GM23338 (cell line): ENCODE measurements at regions not wholly inside any gene's neighbourhood (a gene's known extent, or its start where the extent isn't known, plus 50 kb on each side); places are given as distances from the start of the nearest gene placed in this dataset.

Experiments used
- ATAC-seq: fragments of 200-7000 bp; cut with Tn5 transposase; 3 replicates; pipeline ENCODE4 v1.9.1; 2020
- DNase-seq: peaks from one replicate; pipeline ENCODE4 v3.0.0-alpha.2; 2015; ENCODE audit warnings: low spot score
- H2AFZ ChIP-seq: fragments of 200-600 bp; sonication (generic); 2 replicates; pipeline ENCODE4 v1.8.0; 2016; ENCODE audit warnings: antibody characterized with exemption, mild to moderate bottlenecking, moderate library complexity
- H3F3A ChIP-seq: fragments of 200-600 bp; sonication (generic); replicated peaks from 2 replicates; pipeline ENCODE4 v1.8.0; 2017; ENCODE audit warnings: antibody characterized with exemption, mixed run types, low read depth
- H3K27ac ChIP-seq: fragments of 200-600 bp; sonication (generic); 2 replicates; pipeline ENCODE4 v1.6.1; 2016; ENCODE audit warnings: low read depth
- H3K27me3 ChIP-seq: fragments of 200-600 bp; sonication (generic); 2 replicates; pipeline ENCODE4 v1.8.0; 2016; ENCODE audit warnings: mild to moderate bottlenecking, mixed run types, moderate library complexity; ENCODE audit not compliant: insufficient read depth
- H3K36me3 ChIP-seq: fragments of 200-600 bp; sonication (generic); 2 replicates; pipeline ENCODE4 v1.8.0; 2016; ENCODE audit warnings: mild to moderate bottlenecking; ENCODE audit not compliant: insufficient read depth
- H3K4me1 ChIP-seq: fragments of 200-600 bp; sonication (generic); 2 replicates; pipeline ENCODE4 v1.8.0; 2016; ENCODE audit warnings: mild to moderate bottlenecking, moderate library complexity; ENCODE audit not compliant: insufficient read depth
- H3K4me2 ChIP-seq: fragments of 200-600 bp; sonication (generic); 2 replicates; pipeline ENCODE4 v1.7.1; 2017; ENCODE audit warnings: mixed run types
- H3K4me3 ChIP-seq: fragments of 200-600 bp; sonication (generic); 2 replicates; pipeline ENCODE4 v1.6.1; 2016; ENCODE audit warnings: mixed run types
- H3K79me2 ChIP-seq: fragments of 200-600 bp; sonication (generic); replicated peaks from 2 replicates; pipeline ENCODE4 v1.8.0; 2017; ENCODE audit warnings: mild to moderate bottlenecking; ENCODE audit not compliant: insufficient read depth
- H3K9me2 ChIP-seq: fragments of 200-600 bp; sonication (generic); 2 replicates; pipeline ENCODE4 v1.8.0; 2017; ENCODE audit not compliant: insufficient read depth
- H4K20me1 ChIP-seq: fragments of 200-600 bp; sonication (generic); replicated peaks from 2 replicates; pipeline ENCODE4 v1.8.0; 2017; ENCODE audit warnings: mild to moderate bottlenecking; ENCODE audit not compliant: insufficient read depth
- H3K27ac Mint-ChIP-seq: 2 replicates; pipeline ENCODE4 v1.8.0; 2020; ENCODE audit warnings: inconsistent platforms, mild to moderate bottlenecking, moderate library complexity, mixed read lengths
- H3K27me3 Mint-ChIP-seq: 3 replicates; pipeline ENCODE4 v1.8.0; 2022; ENCODE audit warnings: low read depth, mild to moderate bottlenecking, moderate library complexity, mixed read lengths, inconsistent platforms; ENCODE audit not compliant: insufficient read depth, poor library complexity
- H3K36me3 Mint-ChIP-seq: 3 replicates; pipeline ENCODE4 v1.8.0; 2021; ENCODE audit warnings: low read depth, mild to moderate bottlenecking, inconsistent platforms, moderate library complexity, mixed read lengths
- H3K4me1 Mint-ChIP-seq: 3 replicates; pipeline ENCODE4 v1.8.0; 2020; ENCODE audit warnings: mild to moderate bottlenecking, inconsistent platforms, mixed read lengths
- H3K4me3 Mint-ChIP-seq: 3 replicates; pipeline ENCODE4 v1.8.0; 2021; ENCODE audit warnings: moderate library complexity, mild to moderate bottlenecking, inconsistent platforms, mixed read lengths
- H3K9me3 Mint-ChIP-seq: 3 replicates; pipeline ENCODE4 v1.8.0; 2020; ENCODE audit warnings: moderate library complexity, mild to moderate bottlenecking, inconsistent platforms, mixed read lengths
- CREB1 ChIP-seq: fragments of 250-450 bp; sonication (Bioruptor Pico); IDR thresholded peaks from 2 replicates; pipeline ENCODE4 v1.5.0; 2020; ENCODE audit warnings: low read depth, mild to moderate bottlenecking, moderate library complexity
- ETS1 ChIP-seq: IDR thresholded peaks from 2 replicates; pipeline ENCODE4 v1.6.1; 2016; ENCODE audit warnings: antibody characterized with exemption
- EZH2 ChIP-seq: fragments of 200-600 bp; sonication (generic); IDR thresholded peaks from one replicate; pipeline ENCODE4 v1.8.0; 2017; ENCODE audit warnings: antibody characterized with exemption, mild to moderate bottlenecking, low read depth; ENCODE audit not compliant: unreplicated experiment
- EZH2phosphoT487 ChIP-seq: fragments of 200-600 bp; sonication (generic); IDR thresholded peaks from one replicate; pipeline ENCODE4 v1.8.1; 2018; ENCODE audit warnings: antibody characterized with exemption; ENCODE audit not compliant: unreplicated experiment
- JUNB ChIP-seq: IDR thresholded peaks from one replicate; pipeline ENCODE4 v1.6.1; 2016; ENCODE audit warnings: antibody characterized with exemption; ENCODE audit not compliant: unreplicated experiment
- NANOG ChIP-seq: IDR thresholded peaks from 2 replicates; pipeline ENCODE4 v1.6.1; 2016; ENCODE audit warnings: antibody characterized with exemption, borderline replicate concordance
- POLR2AphosphoS5 ChIP-seq: IDR thresholded peaks from 2 replicates; pipeline ENCODE4 v1.6.1; 2016; ENCODE audit warnings: antibody characterized with exemption, low read depth
- REST ChIP-seq: IDR thresholded peaks from one replicate; pipeline ENCODE4 v1.6.1; 2018; ENCODE audit warnings: antibody characterized with exemption; ENCODE audit not compliant: unreplicated experiment
- STAT1 ChIP-seq: IDR thresholded peaks from one replicate; pipeline ENCODE4 v1.6.1; 2016; ENCODE audit warnings: antibody characterized with exemption; ENCODE audit not compliant: unreplicated experiment
- ZNF114 ChIP-seq: fragments of 250-450 bp; sonication (Bioruptor Pico); IDR thresholded peaks from 2 replicates; pipeline ENCODE4 v1.5.0; 2020; ENCODE audit warnings: mild to moderate bottlenecking, moderate library complexity
- ZNF331 ChIP-seq: fragments of 250-450 bp; sonication (Bioruptor Pico); IDR thresholded peaks from 2 replicates; pipeline ENCODE4 v1.5.0; 2020; ENCODE audit warnings: low read depth, mild to moderate bottlenecking, moderate library complexity
- ZNF462 ChIP-seq: fragments of 250-450 bp; sonication (Bioruptor Pico); IDR thresholded peaks from 2 replicates; pipeline ENCODE4 v1.5.0; 2020; ENCODE audit warnings: mild to moderate bottlenecking, moderate library complexity
- TF ChIP-seq, protein P1 (sequence below), 2 experiments: fragments of 200-600 bp in 1 of 2; sonication (generic) in 1 of 2; conservative IDR thresholded peaks; 2 replicates each; pipeline versions ENCODE4 v1.5.1 to v1.6.1; 2016 to 2017; ENCODE audit warnings: antibody characterized with exemption in 2 of 2, low read depth in 2 of 2, mild to moderate bottlenecking in 2 of 2, moderate library complexity in 1 of 2

- H3K36me3 Mint-ChIP-seq = no peaks in the 10 kb centered on the region
- H2AFZ ChIP-seq = no peak overlapping the region
- no peaks in the 10 kb centered on the region for H4K20me1 ChIP-seq
- no peaks in the 10 kb centered on the region for H3K36me3 ChIP-seq
- no peak overlapping the region for H3K4me3 ChIP-seq
- no peaks in the 10 kb centered on the region for H3K79me2 ChIP-seq
- no peak overlapping the region for H3K4me3 Mint-ChIP-seq
- DNase-seq = no peak
- no peaks in the 10 kb centered on the region; the same call in 1 of the 2 replicates for H3K9me2 ChIP-seq
- H3K9me3 Mint-ChIP-seq = no peaks in the 10 kb centered on the region
- H3K4me2 ChIP-seq = no peak overlapping the region
- no peaks in the 10 kb centered on the region for H3K4me1 Mint-ChIP-seq
- no peak for ATAC-seq
- H3K27ac Mint-ChIP-seq = no peak overlapping the region
- H3K27me3 Mint-ChIP-seq = no peaks in the 10 kb centered on the region
- no peak overlapping the region for H3K27ac ChIP-seq
- H3K27me3 ChIP-seq = no peaks in the 10 kb centered on the region
- no peaks in the 10 kb centered on the region for H3F3A ChIP-seq
- no peaks in the 10 kb centered on the region for H3K4me1 ChIP-seq
- TF ChIP-seq, protein P1, sequence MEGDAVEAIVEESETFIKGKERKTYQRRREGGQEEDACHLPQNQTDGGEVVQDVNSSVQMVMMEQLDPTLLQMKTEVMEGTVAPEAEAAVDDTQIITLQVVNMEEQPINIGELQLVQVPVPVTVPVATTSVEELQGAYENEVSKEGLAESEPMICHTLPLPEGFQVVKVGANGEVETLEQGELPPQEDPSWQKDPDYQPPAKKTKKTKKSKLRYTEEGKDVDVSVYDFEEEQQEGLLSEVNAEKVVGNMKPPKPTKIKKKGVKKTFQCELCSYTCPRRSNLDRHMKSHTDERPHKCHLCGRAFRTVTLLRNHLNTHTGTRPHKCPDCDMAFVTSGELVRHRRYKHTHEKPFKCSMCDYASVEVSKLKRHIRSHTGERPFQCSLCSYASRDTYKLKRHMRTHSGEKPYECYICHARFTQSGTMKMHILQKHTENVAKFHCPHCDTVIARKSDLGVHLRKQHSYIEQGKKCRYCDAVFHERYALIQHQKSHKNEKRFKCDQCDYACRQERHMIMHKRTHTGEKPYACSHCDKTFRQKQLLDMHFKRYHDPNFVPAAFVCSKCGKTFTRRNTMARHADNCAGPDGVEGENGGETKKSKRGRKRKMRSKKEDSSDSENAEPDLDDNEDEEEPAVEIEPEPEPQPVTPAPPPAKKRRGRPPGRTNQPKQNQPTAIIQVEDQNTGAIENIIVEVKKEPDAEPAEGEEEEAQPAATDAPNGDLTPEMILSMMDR (conservative IDR thresholded peaks at IDR 0.05; ENCODE audit: low read depth in 2 of 2) = no peak
- no peak for TF ChIP-seq NANOG
- TF ChIP-seq ZNF331 (CRISPR knock-in tag) = no peak
- no peak for TF ChIP-seq STAT1
- TF ChIP-seq CREB1 = no peak
- TF ChIP-seq POLR2AphosphoS5 = no peak
- no peak for TF ChIP-seq ETS1
- no peak for TF ChIP-seq EZH2
- no peak for TF ChIP-seq REST
- TF ChIP-seq ZNF114 (CRISPR knock-in tag) = no peak
- no peak for TF ChIP-seq ZNF462
- no peak for TF ChIP-seq JUNB
- no peak for TF ChIP-seq EZH2phosphoT487
Measured at GRCh38 chr10:88181902-88182600, 318.6 kb downstream of the PTEN start.
